GM23338 (cell line): ENCODE measurements at regions not wholly inside any gene's neighbourhood (a gene's known extent, or its start where the extent isn't known, plus 50 kb on each side); places are given as distances from the start of the nearest gene placed in this dataset.

Experiments
- CREB1 ChIP-seq: fragments of 250-450 bp; sonication (Bioruptor Pico); IDR thresholded peaks from 2 replicates; pipeline ENCODE4 v1.5.0; 2020; ENCODE audit warnings: low read depth, mild to moderate bottlenecking, moderate library complexity
- EZH2 ChIP-seq: fragments of 200-600 bp; sonication (generic); IDR thresholded peaks from one replicate; pipeline ENCODE4 v1.8.0; 2017; ENCODE audit warnings: antibody characterized with exemption, mild to moderate bottlenecking, low read depth; ENCODE audit not compliant: unreplicated experiment
- EZH2phosphoT487 ChIP-seq: fragments of 200-600 bp; sonication (generic); IDR thresholded peaks from one replicate; pipeline ENCODE4 v1.8.1; 2018; ENCODE audit warnings: antibody characterized with exemption; ENCODE audit not compliant: unreplicated experiment
- JUNB ChIP-seq: IDR thresholded peaks from one replicate; pipeline ENCODE4 v1.6.1; 2016; ENCODE audit warnings: antibody characterized with exemption; ENCODE audit not compliant: unreplicated experiment
- POLR2AphosphoS5 ChIP-seq: IDR thresholded peaks from 2 replicates; pipeline ENCODE4 v1.6.1; 2016; ENCODE audit warnings: antibody characterized with exemption, low read depth
- ZNF114 ChIP-seq: fragments of 250-450 bp; sonication (Bioruptor Pico); IDR thresholded peaks from 2 replicates; pipeline ENCODE4 v1.5.0; 2020; ENCODE audit warnings: mild to moderate bottlenecking, moderate library complexity
- TF ChIP-seq, protein P1 (sequence below): IDR thresholded peaks from one replicate; pipeline ENCODE4 v1.6.1; 2018; ENCODE audit warnings: antibody characterized with exemption; ENCODE audit not compliant: unreplicated experiment
- TF ChIP-seq, protein P2 (sequence below), 2 experiments: fragments of 200-600 bp in 1 of 2; sonication (generic) in 1 of 2; conservative IDR thresholded peaks; 2 replicates each; pipeline versions ENCODE4 v1.5.1 to v1.6.1; 2016 to 2017; ENCODE audit warnings: antibody characterized with exemption in 2 of 2, low read depth in 2 of 2, mild to moderate bottlenecking in 2 of 2, moderate library complexity in 1 of 2
- TF ChIP-seq, protein P3 (sequence below): IDR thresholded peaks from 2 replicates; pipeline ENCODE4 v1.6.1; 2016; ENCODE audit warnings: antibody characterized with exemption

DNA sequence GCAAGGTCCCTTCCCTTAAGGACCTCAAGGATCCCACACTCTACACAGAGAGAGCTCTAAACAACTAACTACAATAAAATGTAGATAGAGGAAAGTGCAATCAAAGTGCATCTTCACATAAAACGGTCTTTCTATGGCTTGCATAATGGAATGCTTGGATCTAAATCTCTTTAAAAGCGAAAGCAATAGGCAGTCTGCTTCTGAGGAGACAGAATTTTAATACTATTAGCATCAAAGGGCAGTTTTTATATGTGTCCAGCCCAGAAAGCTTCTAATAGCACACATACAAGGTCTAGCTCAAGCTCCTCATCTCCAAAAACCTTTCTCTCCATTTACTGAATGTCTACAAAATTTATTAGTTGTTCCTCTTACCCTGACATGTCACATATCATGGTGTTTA, 101.5 kb upstream of the C1GALT1 start:
- TF ChIP-seq, protein P1, sequence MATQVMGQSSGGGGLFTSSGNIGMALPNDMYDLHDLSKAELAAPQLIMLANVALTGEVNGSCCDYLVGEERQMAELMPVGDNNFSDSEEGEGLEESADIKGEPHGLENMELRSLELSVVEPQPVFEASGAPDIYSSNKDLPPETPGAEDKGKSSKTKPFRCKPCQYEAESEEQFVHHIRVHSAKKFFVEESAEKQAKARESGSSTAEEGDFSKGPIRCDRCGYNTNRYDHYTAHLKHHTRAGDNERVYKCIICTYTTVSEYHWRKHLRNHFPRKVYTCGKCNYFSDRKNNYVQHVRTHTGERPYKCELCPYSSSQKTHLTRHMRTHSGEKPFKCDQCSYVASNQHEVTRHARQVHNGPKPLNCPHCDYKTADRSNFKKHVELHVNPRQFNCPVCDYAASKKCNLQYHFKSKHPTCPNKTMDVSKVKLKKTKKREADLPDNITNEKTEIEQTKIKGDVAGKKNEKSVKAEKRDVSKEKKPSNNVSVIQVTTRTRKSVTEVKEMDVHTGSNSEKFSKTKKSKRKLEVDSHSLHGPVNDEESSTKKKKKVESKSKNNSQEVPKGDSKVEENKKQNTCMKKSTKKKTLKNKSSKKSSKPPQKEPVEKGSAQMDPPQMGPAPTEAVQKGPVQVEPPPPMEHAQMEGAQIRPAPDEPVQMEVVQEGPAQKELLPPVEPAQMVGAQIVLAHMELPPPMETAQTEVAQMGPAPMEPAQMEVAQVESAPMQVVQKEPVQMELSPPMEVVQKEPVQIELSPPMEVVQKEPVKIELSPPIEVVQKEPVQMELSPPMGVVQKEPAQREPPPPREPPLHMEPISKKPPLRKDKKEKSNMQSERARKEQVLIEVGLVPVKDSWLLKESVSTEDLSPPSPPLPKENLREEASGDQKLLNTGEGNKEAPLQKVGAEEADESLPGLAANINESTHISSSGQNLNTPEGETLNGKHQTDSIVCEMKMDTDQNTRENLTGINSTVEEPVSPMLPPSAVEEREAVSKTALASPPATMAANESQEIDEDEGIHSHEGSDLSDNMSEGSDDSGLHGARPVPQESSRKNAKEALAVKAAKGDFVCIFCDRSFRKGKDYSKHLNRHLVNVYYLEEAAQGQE, result no peak
- TF ChIP-seq EZH2 (no peak), POLR2AphosphoS5 (no peak), EZH2phosphoT487 (no peak), ZNF114 (CRISPR knock-in tag) (no peak), CREB1 (no peak), JUNB (no peak)
- TF ChIP-seq, protein P2, sequence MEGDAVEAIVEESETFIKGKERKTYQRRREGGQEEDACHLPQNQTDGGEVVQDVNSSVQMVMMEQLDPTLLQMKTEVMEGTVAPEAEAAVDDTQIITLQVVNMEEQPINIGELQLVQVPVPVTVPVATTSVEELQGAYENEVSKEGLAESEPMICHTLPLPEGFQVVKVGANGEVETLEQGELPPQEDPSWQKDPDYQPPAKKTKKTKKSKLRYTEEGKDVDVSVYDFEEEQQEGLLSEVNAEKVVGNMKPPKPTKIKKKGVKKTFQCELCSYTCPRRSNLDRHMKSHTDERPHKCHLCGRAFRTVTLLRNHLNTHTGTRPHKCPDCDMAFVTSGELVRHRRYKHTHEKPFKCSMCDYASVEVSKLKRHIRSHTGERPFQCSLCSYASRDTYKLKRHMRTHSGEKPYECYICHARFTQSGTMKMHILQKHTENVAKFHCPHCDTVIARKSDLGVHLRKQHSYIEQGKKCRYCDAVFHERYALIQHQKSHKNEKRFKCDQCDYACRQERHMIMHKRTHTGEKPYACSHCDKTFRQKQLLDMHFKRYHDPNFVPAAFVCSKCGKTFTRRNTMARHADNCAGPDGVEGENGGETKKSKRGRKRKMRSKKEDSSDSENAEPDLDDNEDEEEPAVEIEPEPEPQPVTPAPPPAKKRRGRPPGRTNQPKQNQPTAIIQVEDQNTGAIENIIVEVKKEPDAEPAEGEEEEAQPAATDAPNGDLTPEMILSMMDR (conservative IDR thresholded peaks at IDR 0.05; ENCODE audit: low read depth in 2 of 2), result no peak
- TF ChIP-seq, protein P3, sequence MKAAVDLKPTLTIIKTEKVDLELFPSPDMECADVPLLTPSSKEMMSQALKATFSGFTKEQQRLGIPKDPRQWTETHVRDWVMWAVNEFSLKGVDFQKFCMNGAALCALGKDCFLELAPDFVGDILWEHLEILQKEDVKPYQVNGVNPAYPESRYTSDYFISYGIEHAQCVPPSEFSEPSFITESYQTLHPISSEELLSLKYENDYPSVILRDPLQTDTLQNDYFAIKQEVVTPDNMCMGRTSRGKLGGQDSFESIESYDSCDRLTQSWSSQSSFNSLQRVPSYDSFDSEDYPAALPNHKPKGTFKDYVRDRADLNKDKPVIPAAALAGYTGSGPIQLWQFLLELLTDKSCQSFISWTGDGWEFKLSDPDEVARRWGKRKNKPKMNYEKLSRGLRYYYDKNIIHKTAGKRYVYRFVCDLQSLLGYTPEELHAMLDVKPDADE, result no peak
